Heart right ventricle (tissue), 16 donors: ENCODE measurements at regions not wholly inside any gene's neighbourhood (a gene's known extent, or its start where the extent isn't known, plus 50 kb on each side); places are given as distances from the start of the nearest gene placed in this dataset.
A peak's percentile ranks its signal among the peaks of the same experiment; 100 is the strongest.

Experiments
- ATAC-seq, 8 donors: fragments of 200-7000 bp; cut with Tn5 transposase; one replicate each; pipeline ENCODE4 v1.9.1; 2020; ENCODE audit warnings: mild to moderate bottlenecking in 8 of 8, moderate library complexity in 8 of 8, moderate number of reproducible peaks in 1 of 8
- DNase-seq, 2 donors: peaks; one replicate each; pipeline ENCODE4 v3.0.0-alpha.2; 2020
- H3K27ac ChIP-seq, 10 donors: fragments of 200-600 bp; sonication (generic) in 2 of 10; one replicate each; pipeline versions ENCODE4 v1.5.0 to v1.8.0; 2020 to 2022; ENCODE audit warnings: mild to moderate bottlenecking in 3 of 10
- H3K27me3 ChIP-seq, 7 donors: fragments of 200-600 bp; one replicate each; pipeline ENCODE4 v1.8.0; 2021 to 2022; ENCODE audit warnings: mild to moderate bottlenecking in 2 of 7
- H3K36me3 ChIP-seq, 9 donors: fragments of 200-600 bp; sonication (generic) in 1 of 9; one replicate each; pipeline versions ENCODE4 v1.5.0 to v1.8.0; 2020 to 2022; ENCODE audit warnings: mild to moderate bottlenecking in 2 of 9
- H3K4me1 ChIP-seq, 9 donors: fragments of 200-600 bp; sonication (generic) in 1 of 9; one replicate each; pipeline versions ENCODE4 v1.5.0 to v1.8.0; 2020 to 2022; ENCODE audit warnings: mild to moderate bottlenecking in 4 of 9
- H3K4me3 ChIP-seq, 10 donors: fragments of 200-600 bp; sonication (generic) in 2 of 10; one replicate each; pipeline versions ENCODE4 v1.5.0 to v1.8.0; 2020 to 2022; ENCODE audit warnings: mild to moderate bottlenecking in 7 of 10, moderate library complexity in 2 of 10
- H3K9me3 ChIP-seq, 11 donors: fragments of 200-600 bp in 10 of 11; sonication (generic) in 2 of 11; one replicate each; pipeline versions ENCODE4 v1.5.0 to v1.8.0; 2013 to 2022; ENCODE audit warnings: mild to moderate bottlenecking in 2 of 11, control low read depth in 1 of 11, moderate library complexity in 1 of 11
- CTCF ChIP-seq, 9 donors: fragments of 200-600 bp; sonication (generic) in 2 of 9; IDR thresholded peaks; one replicate each; pipeline versions ENCODE4 v1.5.0 to v1.8.0; 2021 to 2022; ENCODE audit warnings: antibody characterized with exemption in 9 of 9, mild to moderate bottlenecking in 5 of 9, moderate library complexity in 1 of 9
- WGBS, 2 donors: extraction: QIAGEN DNeasy Blood & Tissue Kit; methylation state at CpG; one replicate each; pipeline ENCODE4 v1.1.7; 2013; ENCODE audit warnings: inconsistent platforms in 1 of 2; 5-methylcytosine and 5-hydroxymethylcytosine counted together
- intact Hi-C, 10 donors: fragments of 100-400 bp; cut with DNase I; formaldehyde crosslinking; loops; one replicate each; pipeline versions ENCODE4 v1.11.1 to v1.14.2; 2022
- donor health status: Arrhythmogenic right ventricular cardiomyopathy.
- donor health status: ischemic (EF 13 %, LVEDD 7.1; RV severe dilation, severe dysfunction).
- donor health status: healthy with polysubstance abuse.
- donor health status: DM: no; HTN: yes; CAD: no.
- donor health status: DM: no; HTN: no; CAD: no.
- donor health status: ischemic (EF 25% LVEDD 6.9; RV normal size, moderate dysfunction).
- donor health status: ischemic (EF 25% LVEDD 5.7; RV mildly dilated, moderate dysfunction).
- donor health status: healthy.
- donor health status: DM: yes; HTN: yes; CAD: no.
- donor health status: Ischemic cardiomyopathy.
- donor health status: ischemic (EF 35%, LVEDD 5.7; RV mildly dilated, moderate dysfunction).
- donor health status: nonischemic (EF 11% LVEDD 7.7; RV severe dilation, severe dysfunction).
- donor health status: DM: yes; HTN: yes; CAD: no.
- donor health status: PGD.
- donor health status: ischemic (EF 29% LVEDD 5.4; RV normal size, mild dysfunction).
- donor health status: nonischemic (EF 23%, LVEDD 6.1; RV moderate dilation, normal function).

GRCh38 chr5:141778683-141779082 is 96.7 kb upstream of the ARAP3 start:
- intact Hi-C loops = no loop called here
- DNase-seq (no peak), ATAC-seq (peak in 3 of 8 donors; percentile 22 to 25 (median 23))
- Histone ChIP-seq H3K27ac (peak overlapping the region in 1 of 10 donors; percentile 32), H3K4me1 (peaks cover 2 to 35% (median 19%) of the 10 kb centered on the region in 9 donors), H3K4me3 (no peak overlapping the region), H3K36me3 (peaks cover 0 to 8% (median 0%) of the 10 kb centered on the region in 9 donors), H3K9me3 (no peaks in the 10 kb centered on the region), H3K27me3 (no peaks in the 10 kb centered on the region)
- TF ChIP-seq CTCF (IDR thresholded peaks at IDR 0.05) = no peak
- 54 to 69% methylated on average over 4 of the region's 4 CpGs for WGBS, 2 donors

GRCh38 chr5:141778206-141778605 is 96.2 kb upstream of the ARAP3 start:
- peaks cover 0 to 8% (median 0%) of the 10 kb centered on the region in 9 donors for H3K36me3 ChIP-seq
- H3K4me3 ChIP-seq = no peak overlapping the region
- H3K9me3 ChIP-seq = no peaks in the 10 kb centered on the region
- no peak for TF ChIP-seq CTCF (IDR thresholded peaks at IDR 0.05)
- peaks cover 2 to 36% (median 19%) of the 10 kb centered on the region in 9 donors for H3K4me1 ChIP-seq
- no peak overlapping the region for H3K27ac ChIP-seq
- 53 to 59% methylated on average over 11 of the region's 11 CpGs for WGBS, 2 donors
- DNase-seq (no peak), ATAC-seq (no peak)
- intact Hi-C loops = no loop called here
- H3K27me3 ChIP-seq = no peaks in the 10 kb centered on the region

GRCh38 chr5:141777711-141778110 is 95.7 kb upstream of the ARAP3 start:
- Histone ChIP-seq H3K4me1 (peaks cover 2 to 37% (median 19%) of the 10 kb centered on the region in 9 donors), H3K9me3 (no peaks in the 10 kb centered on the region), H3K27me3 (no peaks in the 10 kb centered on the region), H3K36me3 (peaks cover 0 to 8% (median 0%) of the 10 kb centered on the region in 9 donors), H3K4me3 (no peak overlapping the region), H3K27ac (no peak overlapping the region)
- DNase-seq (no peak), ATAC-seq (no peak)
- TF ChIP-seq CTCF (IDR thresholded peaks at IDR 0.05) = no peak
- intact Hi-C loops = no loop called here
- 81 to 91% methylated on average over 2 of the region's 2 CpGs for WGBS, 2 donors

GRCh38 chr5:141777130-141777529 is 95.1 kb upstream of the ARAP3 start:
- WGBS, 2 donors = 85 to 88% methylated on average over 3 of the region's 3 CpGs
- no peak overlapping the region for H3K27ac ChIP-seq

More at GRCh38 chr5:141777130-141777529, 95.1 kb upstream of the ARAP3 start:
- H3K9me3 ChIP-seq = no peaks in the 10 kb centered on the region
- no peak for ATAC-seq
- peaks cover 0 to 8% (median 0%) of the 10 kb centered on the region in 9 donors for H3K36me3 ChIP-seq
- no peak overlapping the region for H3K4me3 ChIP-seq
- no peaks in the 10 kb centered on the region for H3K27me3 ChIP-seq
- H3K4me1 ChIP-seq = peaks cover 2 to 43% (median 24%) of the 10 kb centered on the region in 9 donors
- DNase-seq = no peak
- intact Hi-C loops = no loop called here
- no peak for TF ChIP-seq CTCF (IDR thresholded peaks at IDR 0.05)
